OCI-LY3 (cell line): ENCODE measurements at regions not wholly inside any gene's neighbourhood (a gene's known extent, or its start where the extent isn't known, plus 50 kb on each side); places are given as distances from the start of the nearest gene placed in this dataset.

Experiments
- CTCF ChIP-seq: fragments of 200-600, 300-600 bp; sonication (generic); IDR thresholded peaks from 2 replicates; pipeline ENCODE4 v1.5.1; 2014; ENCODE audit warnings: antibody characterized with exemption, low read length, low read depth
- EZH2phosphoT487 ChIP-seq: fragments of 200-600 bp; shearing (Covaris generic); IDR thresholded peaks from 2 replicates; pipeline ENCODE4 v1.6.1; 2018; ENCODE audit warnings: antibody characterized with exemption, mixed run types, low read depth

GRCh38 chr3:184456476-184456875, 76.6 kb downstream of the CHRD start:
- no peak for TF ChIP-seq EZH2phosphoT487
- TF ChIP-seq CTCF: no peak
